ENCODE measurements at regions not wholly inside any gene's neighbourhood (a gene's known extent, or its start where the extent isn't known, plus 50 kb on each side); places are given as distances from the start of the nearest gene placed in this dataset.

GRCh38 chr17:34203018-34203638, 52.0 kb upstream of the CCL2 start:
- Mint-ChIP-seq H3K4me1 (peaks cover 2% of the 10 kb centered on the region), H3K9me3 (peaks cover under 1% of the 10 kb centered on the region), H3K27ac (no peak overlapping the region), H3K36me3 (ENCODE audit: low read depth) (no peaks in the 10 kb centered on the region), H3K4me3 (no peak overlapping the region), H3K27me3 (peaks cover 16% of the 10 kb centered on the region)
- ATAC-seq (ENCODE audit: low read depth): no peak
- no peak for DNase-seq
- no peak for TF ChIP-seq CTCF (IDR thresholded peaks at IDR 0.05)
- POLR2A ChIA-PET: no interaction called here
- CTCF ChIA-PET: interaction anchor here (0.9 to 8.8 kb wide), 4 partner anchors 154 to 217 kb away, joined by 3 to 173 read pairs (median 8); partner anchors contain the start of genes CCL1 and CCL13
- intact Hi-C loops (cut with micrococcal nuclease): loop anchor here (10.0 kb wide), 1 partner anchor 312 kb away; no protein-coding TSS in a partner anchor

DNA sequence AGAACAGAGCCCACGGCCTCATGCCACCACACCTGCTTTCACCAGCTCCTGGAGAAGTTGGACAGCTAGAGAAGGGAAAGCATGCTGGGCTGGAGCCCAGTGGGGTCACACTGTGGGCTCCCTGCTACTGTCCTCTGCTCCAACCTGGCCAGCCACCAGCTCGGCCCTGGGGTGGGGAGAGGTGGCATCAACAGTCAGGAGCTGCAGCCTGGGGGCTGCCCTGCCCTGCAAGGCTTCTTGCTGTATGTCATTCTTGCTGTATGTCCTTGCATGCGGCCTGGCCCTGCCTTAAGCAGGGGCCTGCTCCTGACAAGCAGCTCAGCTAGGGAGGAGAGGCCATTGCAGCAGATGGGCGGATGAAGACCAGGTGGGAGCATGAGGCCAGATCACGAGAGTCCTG, 50.7 kb upstream of the CCL2 start:
- DNase-seq (no peak), ATAC-seq (ENCODE audit: low read depth) (no peak)
- Mint-ChIP-seq H3K9me3 (peaks cover 6% of the 10 kb centered on the region), H3K4me1 (peaks cover 2% of the 10 kb centered on the region), H3K27ac (no peak overlapping the region), H3K27me3 (peaks cover 13% of the 10 kb centered on the region), H3K4me3 (no peak overlapping the region), H3K36me3 (ENCODE audit: low read depth) (no peaks in the 10 kb centered on the region)
- ChIA-PET CTCF (interaction anchor here (8.8 kb wide), 1 partner anchor 157 kb away, joined by 173 read pairs; the partner anchor contains the start of gene CCL1), POLR2A (no interaction called here)
- TF ChIP-seq CTCF (IDR thresholded peaks at IDR 0.05): no peak
- intact Hi-C loops (cut with micrococcal nuclease): loop anchor here (10.0 kb wide), 1 partner anchor 310 kb away; no protein-coding TSS in a partner anchor

All from activated B cell treated with CpG ODN at 0.5 μM for 24 hours (primary cell).